ENCODE measurements at regions not wholly inside any gene's neighbourhood (a gene's known extent, or its start where the extent isn't known, plus 50 kb on each side); places are given as distances from the start of the nearest gene placed in this dataset.

GRCh38 chr10:44198780-44199097 is 186.2 kb downstream of the CXCL12 start:
- TF ChIP-seq, protein P1, sequence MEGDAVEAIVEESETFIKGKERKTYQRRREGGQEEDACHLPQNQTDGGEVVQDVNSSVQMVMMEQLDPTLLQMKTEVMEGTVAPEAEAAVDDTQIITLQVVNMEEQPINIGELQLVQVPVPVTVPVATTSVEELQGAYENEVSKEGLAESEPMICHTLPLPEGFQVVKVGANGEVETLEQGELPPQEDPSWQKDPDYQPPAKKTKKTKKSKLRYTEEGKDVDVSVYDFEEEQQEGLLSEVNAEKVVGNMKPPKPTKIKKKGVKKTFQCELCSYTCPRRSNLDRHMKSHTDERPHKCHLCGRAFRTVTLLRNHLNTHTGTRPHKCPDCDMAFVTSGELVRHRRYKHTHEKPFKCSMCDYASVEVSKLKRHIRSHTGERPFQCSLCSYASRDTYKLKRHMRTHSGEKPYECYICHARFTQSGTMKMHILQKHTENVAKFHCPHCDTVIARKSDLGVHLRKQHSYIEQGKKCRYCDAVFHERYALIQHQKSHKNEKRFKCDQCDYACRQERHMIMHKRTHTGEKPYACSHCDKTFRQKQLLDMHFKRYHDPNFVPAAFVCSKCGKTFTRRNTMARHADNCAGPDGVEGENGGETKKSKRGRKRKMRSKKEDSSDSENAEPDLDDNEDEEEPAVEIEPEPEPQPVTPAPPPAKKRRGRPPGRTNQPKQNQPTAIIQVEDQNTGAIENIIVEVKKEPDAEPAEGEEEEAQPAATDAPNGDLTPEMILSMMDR (IDR thresholded peaks at IDR 0.05): no peak
- no peak for TF ChIP-seq POLR2A (IDR thresholded peaks at IDR 0.05)
